NT2/D1 (cell line): ENCODE measurements at regions not wholly inside any gene's neighbourhood (a gene's known extent, or its start where the extent isn't known, plus 50 kb on each side); places are given as distances from the start of the nearest gene placed in this dataset.

Experiments used
- YY1 ChIP-seq: IDR thresholded peaks from 2 replicates; pipeline ENCODE4 v1.6.1; 2011; ENCODE audit not compliant: insufficient read length, insufficient read depth
- ZNF274 ChIP-seq: IDR thresholded peaks from 2 replicates; pipeline ENCODE4 v1.6.1; 2011; ENCODE audit warnings: mild to moderate bottlenecking, low read depth, low read length

DNA sequence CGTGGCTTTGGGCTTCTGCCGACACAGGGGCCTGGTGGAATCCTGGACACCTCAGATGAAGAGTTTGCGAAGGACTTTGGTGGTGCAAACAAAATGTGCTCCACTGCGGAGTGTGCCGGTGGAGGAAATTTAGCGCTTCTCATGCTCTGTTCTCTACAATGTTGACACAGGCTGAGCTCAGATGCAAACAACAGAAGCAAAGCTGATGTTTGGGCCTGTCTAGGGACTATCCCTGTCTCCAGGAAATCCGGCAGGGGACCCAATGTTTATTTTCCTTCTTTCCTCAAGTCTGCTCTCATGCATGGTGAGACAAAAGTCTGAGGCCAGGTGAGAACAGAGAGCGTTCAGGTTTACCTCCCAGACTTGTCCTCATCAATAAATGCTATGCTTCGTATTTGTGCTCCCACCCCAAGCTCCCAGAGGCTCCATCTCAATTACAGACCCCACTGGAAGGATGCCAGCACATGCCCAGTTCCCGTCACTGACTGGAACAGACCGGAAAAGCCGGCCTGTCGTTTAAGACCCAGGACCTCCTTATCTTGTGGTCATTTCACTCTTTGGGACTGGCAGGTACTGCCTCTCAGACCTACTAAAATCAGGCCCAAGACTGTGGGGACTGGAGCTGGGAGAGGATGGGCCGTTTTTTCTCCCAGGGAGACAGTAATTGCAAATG is 105.7 kb upstream of the B3GAT1 start:
- TF ChIP-seq ZNF274 (no peak), YY1 (no peak)
